GM12891 (cell line): ENCODE measurements at regions not wholly inside any gene's neighbourhood (a gene's known extent, or its start where the extent isn't known, plus 50 kb on each side); places are given as distances from the start of the nearest gene placed in this dataset.

ENCODE experiments used
- POLR2A ChIP-seq: IDR thresholded peaks from 2 replicates; pipeline ENCODE4 v1.6.1; 2011; ENCODE audit warnings: low read depth, low read length, control low read depth
- POLR2AphosphoS5 ChIP-seq: IDR thresholded peaks from 2 replicates; pipeline ENCODE4 v1.6.1; 2011; ENCODE audit warnings: low read depth, low read length, control low read depth
- POU2F2 ChIP-seq: IDR thresholded peaks from 2 replicates; pipeline ENCODE4 v1.6.1; 2011; ENCODE audit warnings: low read depth, mild to moderate bottlenecking, control low read depth, low read length, moderate library complexity
- TAF1 ChIP-seq: IDR thresholded peaks from 2 replicates; pipeline ENCODE4 v1.6.1; 2011; ENCODE audit warnings: low read depth, low read length, control low read depth

- no peak for TF ChIP-seq POLR2A
- no peak for TF ChIP-seq POLR2AphosphoS5
- no peak for TF ChIP-seq POU2F2
- no peak for TF ChIP-seq TAF1
Observed at GRCh38 chr12:116489116-116489515, 70.1 kb upstream of the MAP1LC3B2 start.
